ENCODE measurements at regions not wholly inside any gene's neighbourhood (a gene's known extent, or its start where the extent isn't known, plus 50 kb on each side); places are given as distances from the start of the nearest gene placed in this dataset.

GRCh38 chr6:112752305-112752704 lies 405.2 kb downstream of the RFPL4B start:
- TF ChIP-seq CTCF (IDR thresholded peaks at IDR 0.05), result no peak
- no peak for TF ChIP-seq POLR2AphosphoS5 (IDR thresholded peaks at IDR 0.05; ENCODE audit: low read depth, low read length)
- TF ChIP-seq SMC3 (IDR thresholded peaks at IDR 0.05; ENCODE audit: low read depth, low read length), result no peak
- TF ChIP-seq RAD21 (IDR thresholded peaks at IDR 0.05; ENCODE audit: low read length), result no peak
- no peak for TF ChIP-seq TAF1 (IDR thresholded peaks at IDR 0.05; ENCODE audit: borderline replicate concordance, low read depth, low read length)
- no peak for TF ChIP-seq GABPA (IDR thresholded peaks at IDR 0.05; ENCODE audit: low read depth)
- TF ChIP-seq, protein P1, sequence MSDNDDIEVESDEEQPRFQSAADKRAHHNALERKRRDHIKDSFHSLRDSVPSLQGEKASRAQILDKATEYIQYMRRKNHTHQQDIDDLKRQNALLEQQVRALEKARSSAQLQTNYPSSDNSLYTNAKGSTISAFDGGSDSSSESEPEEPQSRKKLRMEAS (IDR thresholded peaks at IDR 0.05; ENCODE audit: low read depth), result no peak

All from SK-N-SH (cell line).